Astrocyte (in vitro differentiated cells and primary cell): ENCODE measurements at regions not wholly inside any gene's neighbourhood (a gene's known extent, or its start where the extent isn't known, plus 50 kb on each side); places are given as distances from the start of the nearest gene placed in this dataset.

Source experiments
- DNase-seq: peaks from one replicate; pipeline ENCODE4 v3.0.0-alpha.2; 2010; ENCODE audit warnings: low read depth
- FAIRE-seq: peaks from 2 replicates; lab custom pipeline; 2011; peaks lifted over from hg19 to GRCh38; lab: Jason Lieb, UNC
- H2AFZ ChIP-seq: 2 replicates; pipeline ENCODE4 v1.6.0; 2012; ENCODE audit warnings: low read depth, low read length, inconsistent platforms
- H3K27ac ChIP-seq: 2 replicates; pipeline ENCODE4 v1.5.1; 2011; ENCODE audit warnings: low read depth, low read length, inconsistent platforms
- H3K27me3 ChIP-seq: 2 replicates; pipeline ENCODE4 v1.6.0; 2011; ENCODE audit warnings: low read length, inconsistent platforms; ENCODE audit not compliant: insufficient read depth
- H3K36me3 ChIP-seq: 2 replicates; pipeline ENCODE4 v1.5.1; 2011; ENCODE audit warnings: low read length, inconsistent platforms; ENCODE audit not compliant: insufficient read depth
- H3K4me1 ChIP-seq: 2 replicates; pipeline ENCODE4 v1.5.1; 2011; ENCODE audit warnings: low read length, inconsistent platforms; ENCODE audit not compliant: insufficient read depth
- H3K4me2 ChIP-seq: 2 replicates; pipeline ENCODE4 v1.6.0; 2012; ENCODE audit warnings: low read length, inconsistent platforms
- H3K4me3 ChIP-seq: 2 replicates; pipeline ENCODE4 v1.5.1; 2011; ENCODE audit warnings: low read depth, mild to moderate bottlenecking, low read length, inconsistent platforms; ENCODE audit not compliant: insufficient read depth
- H3K79me2 ChIP-seq: 2 replicates; pipeline ENCODE4 v1.6.0; 2012; ENCODE audit warnings: mild to moderate bottlenecking, low read length, inconsistent platforms; ENCODE audit not compliant: insufficient read depth
- H3K9ac ChIP-seq: 2 replicates; pipeline ENCODE4 v1.6.0; 2012; ENCODE audit warnings: mild to moderate bottlenecking, low read length, inconsistent platforms
- H3K9me3 ChIP-seq: 2 replicates; pipeline ENCODE4 v1.5.1; 2012; ENCODE audit warnings: low read depth, mild to moderate bottlenecking, low read length, inconsistent platforms; ENCODE audit not compliant: insufficient read depth
- H4K20me1 ChIP-seq: 2 replicates; pipeline ENCODE4 v1.6.0; 2012; ENCODE audit warnings: low read length, inconsistent platforms; ENCODE audit not compliant: insufficient read depth
- H3K27ac Mint-ChIP-seq: one replicate; pipeline ENCODE4 v1.8.0; 2021; ENCODE audit warnings: mild to moderate bottlenecking, mixed read lengths; ENCODE audit not compliant: unreplicated experiment
- H3K27me3 Mint-ChIP-seq: one replicate; pipeline ENCODE4 v1.8.0; 2021; ENCODE audit warnings: low read depth, mixed read lengths; ENCODE audit not compliant: unreplicated experiment
- H3K36me3 Mint-ChIP-seq: one replicate; pipeline ENCODE4 v1.8.0; 2021; ENCODE audit warnings: low read depth, mixed read lengths; ENCODE audit not compliant: unreplicated experiment
- H3K4me1 Mint-ChIP-seq: one replicate; pipeline ENCODE4 v1.8.0; 2021; ENCODE audit warnings: low read depth, mixed read lengths; ENCODE audit not compliant: unreplicated experiment
- H3K4me3 Mint-ChIP-seq: one replicate; pipeline ENCODE4 v1.8.0; 2021; ENCODE audit warnings: mild to moderate bottlenecking, moderate library complexity, mixed read lengths; ENCODE audit not compliant: unreplicated experiment
- H3K9me3 Mint-ChIP-seq: one replicate; pipeline ENCODE4 v1.8.0; 2021; ENCODE audit warnings: mild to moderate bottlenecking, mixed read lengths; ENCODE audit not compliant: unreplicated experiment
- CTCF ChIP-seq: IDR thresholded peaks from 2 replicates; pipeline ENCODE4 v1.5.1; 2011; ENCODE audit warnings: low read depth, mild to moderate bottlenecking, inconsistent platforms, low read length, moderate library complexity; ENCODE audit not compliant: insufficient read depth
- EZH2 ChIP-seq: IDR thresholded peaks from 2 replicates; pipeline ENCODE4 v1.6.1; 2012; ENCODE audit warnings: mild to moderate bottlenecking, low read length, inconsistent platforms; ENCODE audit not compliant: insufficient read depth

GRCh38 chr11:93967258-93967657, 53.9 kb upstream of the HEPHL1 start:
- DNase-seq (no peak), FAIRE-seq (no peak)
- TF ChIP-seq EZH2 (no peak), CTCF (no peak)
- no peaks in the 10 kb centered on the region for H3K9me3 ChIP-seq
- H3K27me3 Mint-ChIP-seq, result peaks cover 7% of the 10 kb centered on the region
- H3K27me3 ChIP-seq, result peaks cover 5% of the 10 kb centered on the region
- H3K36me3 ChIP-seq, result no peaks in the 10 kb centered on the region
- no peak overlapping the region for H3K4me3 Mint-ChIP-seq
- H3K4me3 ChIP-seq, result no peak overlapping the region
- H3K79me2 ChIP-seq, result no peaks in the 10 kb centered on the region
- H3K4me1 ChIP-seq, result no peaks in the 10 kb centered on the region
- no peaks in the 10 kb centered on the region for H3K36me3 Mint-ChIP-seq
- no peaks in the 10 kb centered on the region for H3K9me3 Mint-ChIP-seq
- no peak overlapping the region for H3K9ac ChIP-seq
- no peak overlapping the region for H3K4me2 ChIP-seq
- H3K4me1 Mint-ChIP-seq, result no peaks in the 10 kb centered on the region
- no peak overlapping the region for H3K27ac Mint-ChIP-seq
- no peak overlapping the region for H3K27ac ChIP-seq
- H4K20me1 ChIP-seq, result no peaks in the 10 kb centered on the region
- H2AFZ ChIP-seq, result no peak overlapping the region

- H3K36me3 Mint-ChIP-seq, result no peaks in the 10 kb centered on the region
- Histone ChIP-seq H3K4me1 (no peaks in the 10 kb centered on the region), H3K79me2 (no peaks in the 10 kb centered on the region), H3K4me2 (no peak overlapping the region), H3K4me3 (no peak overlapping the region), H3K27me3 (peaks cover 5% of the 10 kb centered on the region), H2AFZ (no peak overlapping the region), H3K9me3 (no peaks in the 10 kb centered on the region), H4K20me1 (no peaks in the 10 kb centered on the region), H3K36me3 (no peaks in the 10 kb centered on the region), H3K9ac (no peak overlapping the region), H3K27ac (no peak overlapping the region)
- no peak for DNase-seq
- H3K27me3 Mint-ChIP-seq, result peaks cover 7% of the 10 kb centered on the region
- TF ChIP-seq CTCF, result no peak
- no peak for TF ChIP-seq EZH2
- no peaks in the 10 kb centered on the region for H3K9me3 Mint-ChIP-seq
- H3K27ac Mint-ChIP-seq, result no peak overlapping the region
- no peaks in the 10 kb centered on the region for H3K4me1 Mint-ChIP-seq
- no peak for FAIRE-seq
- no peak overlapping the region for H3K4me3 Mint-ChIP-seq
Observed at GRCh38 chr11:93967944-93968343, 53.2 kb upstream of the HEPHL1 start.

- Mint-ChIP-seq H3K36me3 (no peaks in the 10 kb centered on the region), H3K9me3 (peaks cover 2% of the 10 kb centered on the region), H3K27ac (no peak overlapping the region), H3K4me3 (no peak overlapping the region), H3K27me3 (peaks cover 3% of the 10 kb centered on the region), H3K4me1 (no peaks in the 10 kb centered on the region)
- no peak for FAIRE-seq
- DNase-seq, result no peak
- no peak overlapping the region for H3K27ac ChIP-seq
- H3K27me3 ChIP-seq, result peaks cover 5% of the 10 kb centered on the region
- no peaks in the 10 kb centered on the region for H3K36me3 ChIP-seq
- H3K4me2 ChIP-seq, result no peak overlapping the region
- no peak overlapping the region for H3K9ac ChIP-seq
- H3K9me3 ChIP-seq, result no peaks in the 10 kb centered on the region
- no peak overlapping the region for H3K4me3 ChIP-seq
- no peaks in the 10 kb centered on the region for H3K79me2 ChIP-seq
- no peak overlapping the region for H2AFZ ChIP-seq
- no peaks in the 10 kb centered on the region for H4K20me1 ChIP-seq
- TF ChIP-seq CTCF, result no peak
- TF ChIP-seq EZH2, result no peak
- H3K4me1 ChIP-seq, result no peaks in the 10 kb centered on the region
Observed at GRCh38 chr11:93969925-93970922, 50.9 kb upstream of the HEPHL1 start.
